Stimulated activated CD4-positive, alpha-beta T cell treated with anti-CD3 and anti-CD28 coated beads, TNF-alpha, amount 100 ng/mL, for 4 hours (primary cell): ENCODE measurements at regions not wholly inside any gene's neighbourhood (a gene's known extent, or its start where the extent isn't known, plus 50 kb on each side); places are given as distances from the start of the nearest gene placed in this dataset.

Experiments
- DNase-seq, 3 experiments: peaks; one replicate each; pipeline ENCODE4 v3.0.0-alpha.2; 2020; ENCODE audit warnings: low read depth in 3 of 3

DNA sequence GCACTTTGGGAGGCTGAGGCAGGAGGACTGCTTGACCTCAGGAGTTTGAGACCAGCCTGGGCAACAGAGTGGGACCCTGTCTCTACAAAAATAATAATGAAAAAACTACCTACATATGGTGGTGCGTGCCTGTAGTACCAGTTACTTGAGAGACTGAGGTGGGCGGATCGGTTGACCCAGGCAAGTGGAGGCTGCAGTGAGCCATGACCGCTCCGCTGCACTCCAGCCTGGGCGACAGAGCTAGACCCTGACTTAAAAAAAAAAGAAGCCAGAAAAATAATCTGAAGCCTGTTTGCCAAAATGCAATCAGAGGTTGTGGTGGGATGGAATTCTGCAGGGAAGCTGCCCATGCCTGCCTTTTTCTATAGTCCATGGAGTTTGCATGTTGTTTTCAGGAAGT lies 50.4 kb upstream of the GGTA1 start:
- DNase-seq: no peak

- DNase-seq: peak; percentile 17 to 46 (median 43)
These were observed 51.2 kb upstream of the GGTA1 start for GRCh38 chr9:121550569-121551512.

GRCh38 chr9:121551985-121552753 lies 52.5 kb upstream of the GGTA1 start:
- DNase-seq: no peak

DNA sequence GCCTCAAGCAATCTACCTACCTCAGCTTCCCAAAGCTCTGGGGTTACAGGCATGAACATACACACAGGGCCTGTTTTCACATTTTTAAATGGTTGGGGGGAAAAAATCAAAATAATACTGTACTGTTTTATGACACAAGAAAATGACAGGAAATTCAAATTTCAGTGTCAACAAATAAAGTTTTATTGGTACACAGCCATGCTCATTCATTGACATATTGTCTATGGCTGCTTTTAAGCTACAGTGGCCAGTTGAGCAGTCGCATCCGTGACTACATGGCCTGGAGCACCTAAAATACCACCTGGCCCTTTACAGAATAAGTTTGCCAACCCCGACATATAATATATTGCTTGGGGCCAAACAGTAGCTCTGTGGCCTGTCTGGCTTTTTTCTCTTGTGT lies 56.4 kb upstream of the GGTA1 start:
- DNase-seq: no peak

- DNase-seq: no peak
These were observed 56.9 kb upstream of the GGTA1 start for GRCh38 chr9:121556580-121556979.

- no peak for DNase-seq
These were observed 58.2 kb upstream of the GGTA1 start for GRCh38 chr9:121557581-121558447.

DNA sequence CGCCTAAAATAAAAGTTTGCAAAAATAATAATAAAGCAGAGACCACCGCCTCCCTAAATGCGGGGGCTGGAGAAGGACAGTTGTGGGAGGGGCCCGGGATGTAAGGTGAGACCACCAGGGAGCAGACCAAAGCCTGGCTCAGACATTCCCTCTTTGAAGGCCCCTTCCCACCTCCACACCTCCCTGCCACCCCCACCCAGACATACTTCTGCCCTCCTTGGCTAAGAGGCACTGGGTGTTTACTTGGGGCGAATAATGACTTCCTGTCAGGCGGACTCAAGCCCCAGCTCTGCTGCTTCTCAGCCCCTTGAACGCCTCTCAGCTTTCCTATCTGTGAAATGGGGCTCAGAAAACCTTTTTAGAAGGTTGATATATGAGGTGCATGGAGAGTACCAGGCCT lies 58.8 kb upstream of the GGTA1 start:
- no peak for DNase-seq

GRCh38 chr9:121559183-121559582 lies 59.5 kb upstream of the GGTA1 start:
- DNase-seq: no peak

- no peak for DNase-seq
These were observed 61.3 kb upstream of the GGTA1 start for GRCh38 chr9:121560921-121561320.

DNA sequence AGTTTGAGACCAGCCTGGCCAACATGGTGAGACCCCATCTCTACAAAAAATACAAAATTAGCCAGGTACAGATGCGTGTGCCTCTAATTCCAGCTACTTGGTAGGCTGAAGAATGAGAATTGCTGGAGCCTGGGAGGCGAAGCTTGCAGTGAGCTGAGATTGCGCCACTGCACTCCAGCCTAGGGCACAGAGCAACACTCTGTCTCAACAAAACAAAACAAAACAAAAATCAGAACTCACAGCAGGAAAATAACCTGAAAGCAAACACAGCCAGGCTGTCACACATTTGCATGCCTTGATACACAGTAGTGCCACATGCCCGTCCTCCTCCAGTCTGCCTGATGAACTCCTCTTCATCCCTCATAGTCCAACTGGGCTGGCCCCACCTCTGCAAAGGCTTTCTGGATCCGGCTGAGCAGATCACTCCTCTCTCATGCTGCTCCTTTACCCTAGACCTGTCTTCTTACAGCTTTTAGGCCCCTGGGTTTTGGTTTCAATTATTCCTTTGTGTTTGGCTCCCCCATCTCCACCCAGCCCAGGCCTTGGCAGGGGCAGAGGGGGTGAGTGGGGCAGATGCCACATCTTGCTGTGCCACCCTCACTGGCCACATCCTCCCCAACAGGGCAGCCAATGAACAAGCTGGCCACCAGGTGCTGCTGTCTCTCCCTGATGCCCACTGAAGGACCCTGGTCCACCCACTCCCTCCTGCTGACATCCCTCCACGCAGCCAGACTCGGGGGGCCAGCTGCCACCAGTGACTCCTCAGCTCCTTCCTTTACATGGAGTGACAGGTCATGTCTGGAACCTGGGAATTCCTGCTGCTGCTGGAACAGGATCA lies 62.0 kb upstream of the GGTA1 start:
- DNase-seq: no peak

DNA sequence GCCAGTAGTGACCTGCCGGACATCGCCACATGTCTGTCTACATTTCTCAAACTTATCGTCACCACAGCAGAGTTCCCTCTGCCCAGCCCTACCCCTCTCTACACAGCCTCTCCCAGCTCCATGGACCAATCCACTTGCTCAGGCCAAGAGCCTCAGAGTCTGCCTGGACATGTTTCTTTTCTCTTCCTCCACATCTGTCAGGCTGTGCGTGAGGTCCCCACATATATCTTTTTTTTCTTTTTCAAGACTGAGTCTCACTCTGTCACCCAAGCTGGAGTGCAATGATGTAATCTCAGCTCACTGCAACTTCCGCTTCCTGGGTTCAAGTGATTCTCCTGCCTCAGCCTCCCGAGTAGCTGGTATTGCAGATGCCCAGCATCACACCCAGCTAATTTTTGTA lies 62.7 kb upstream of the GGTA1 start:
- no peak for DNase-seq

GRCh38 chr9:121563425-121563824 lies 63.8 kb upstream of the GGTA1 start:
- DNase-seq: no peak

- DNase-seq: no peak
These were observed 64.3 kb upstream of the GGTA1 start for GRCh38 chr9:121563881-121564460.

DNA sequence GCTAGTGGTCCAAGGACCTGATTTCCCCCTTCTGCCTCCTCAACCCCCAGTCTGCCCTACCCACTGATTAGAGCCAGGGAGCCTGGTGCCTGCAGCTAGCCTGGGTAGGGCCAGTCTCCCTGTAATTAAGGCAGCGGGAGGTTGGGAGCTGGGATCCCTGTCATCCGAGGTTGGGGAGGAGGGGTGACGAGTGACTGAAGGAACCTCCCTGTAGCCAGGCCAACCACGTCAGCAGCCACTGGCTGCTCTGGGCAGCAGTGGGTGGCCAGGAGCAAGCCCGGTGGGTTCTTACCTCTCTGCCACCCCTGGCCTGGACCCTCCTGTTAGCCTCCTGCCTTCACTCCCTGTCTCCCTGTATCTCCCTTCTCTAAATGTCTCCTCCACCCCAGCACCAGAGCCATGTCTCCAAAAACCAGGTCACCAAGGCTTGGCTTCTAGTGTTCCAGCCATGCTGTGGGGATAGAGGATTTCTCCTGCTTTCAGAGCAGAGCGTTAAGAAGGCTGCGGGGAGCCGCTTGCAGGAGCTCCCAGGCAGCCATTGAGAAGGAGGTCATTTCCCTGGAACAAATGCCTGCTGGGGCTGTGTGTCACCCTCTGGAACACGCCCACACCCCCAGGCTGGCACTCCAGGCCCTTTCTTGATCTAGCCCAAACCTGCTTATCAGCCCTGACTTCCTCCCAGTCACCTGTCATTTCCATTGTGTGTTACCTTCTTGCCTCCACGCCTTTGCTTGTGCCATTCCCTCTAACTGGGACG lies 65.0 kb upstream of the GGTA1 start:
- no peak for DNase-seq

GRCh38 chr9:121566481-121567465 lies 67.1 kb upstream of the GGTA1 start:
- no peak for DNase-seq

DNA sequence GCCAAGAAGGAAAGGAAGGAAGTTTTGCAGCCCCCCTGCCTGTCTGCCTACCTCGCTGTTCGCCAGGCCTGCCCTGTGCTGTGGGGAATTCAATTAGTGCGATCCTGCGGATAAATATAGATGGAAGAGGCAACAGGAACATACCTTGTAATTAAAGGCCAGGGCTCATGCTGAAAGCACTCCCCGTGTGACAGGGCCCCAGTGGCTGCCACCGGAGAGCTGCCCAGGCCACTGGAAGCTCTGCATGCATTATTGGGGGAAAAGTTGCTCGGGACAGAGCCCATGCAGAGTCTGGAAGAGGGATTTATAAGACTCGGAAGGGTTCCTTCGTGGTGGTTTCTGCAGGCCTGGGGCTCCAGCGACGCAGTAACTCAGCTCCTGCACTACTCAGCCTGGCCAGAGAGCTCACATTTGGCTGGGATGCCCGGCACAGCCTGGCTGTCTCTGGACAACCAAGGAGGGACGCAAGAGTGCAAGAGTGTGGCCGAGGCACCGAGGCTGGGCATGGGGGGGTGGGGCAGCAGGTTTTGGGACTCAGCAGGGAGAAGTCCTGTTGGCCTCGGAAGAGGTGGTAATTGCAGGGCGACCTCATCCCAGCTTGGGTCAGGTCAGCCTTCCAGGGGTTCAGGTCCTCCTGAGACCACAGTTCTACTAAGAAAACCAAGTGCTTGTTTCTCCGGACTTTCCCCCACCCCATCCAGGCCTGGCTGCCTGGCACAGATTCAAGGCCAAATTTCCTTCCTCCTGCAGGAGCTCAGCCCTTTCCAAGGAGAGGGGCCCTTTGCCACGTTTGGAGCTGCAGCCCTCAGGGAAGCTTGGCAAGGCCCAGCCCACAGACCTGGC lies 68.1 kb upstream of the GGTA1 start:
- DNase-seq: no peak

GRCh38 chr9:121568343-121569265 lies 69.0 kb upstream of the GGTA1 start:
- DNase-seq: no peak
